Glutamatergic neuron (in vitro differentiated cells): ENCODE measurements at regions not wholly inside any gene's neighbourhood (a gene's known extent, or its start where the extent isn't known, plus 50 kb on each side); places are given as distances from the start of the nearest gene placed in this dataset.

Experiments
- DNase-seq: peaks from one replicate; pipeline ENCODE4 v3.0.0; 2022
- H3K27ac Mint-ChIP-seq: one replicate; pipeline ENCODE4 v1.8.0; 2020; ENCODE audit warnings: mild to moderate bottlenecking, mixed read lengths, inconsistent platforms; ENCODE audit not compliant: unreplicated experiment
- H3K27me3 Mint-ChIP-seq: one replicate; pipeline ENCODE4 v1.8.0; 2020; ENCODE audit warnings: mild to moderate bottlenecking, moderate library complexity, mixed read lengths, inconsistent platforms; ENCODE audit not compliant: unreplicated experiment
- H3K36me3 Mint-ChIP-seq: one replicate; pipeline ENCODE4 v1.8.0; 2020; ENCODE audit warnings: mild to moderate bottlenecking, mixed read lengths, inconsistent platforms; ENCODE audit not compliant: unreplicated experiment
- H3K4me1 Mint-ChIP-seq: one replicate; pipeline ENCODE4 v1.8.0; 2020; ENCODE audit warnings: mild to moderate bottlenecking, low read depth, mixed read lengths, inconsistent platforms; ENCODE audit not compliant: unreplicated experiment
- H3K4me3 Mint-ChIP-seq: one replicate; pipeline ENCODE4 v1.8.0; 2020; ENCODE audit warnings: mild to moderate bottlenecking, mixed read lengths, inconsistent platforms; ENCODE audit not compliant: unreplicated experiment
- H3K9me3 Mint-ChIP-seq: one replicate; pipeline ENCODE4 v1.8.0; 2020; ENCODE audit warnings: mild to moderate bottlenecking, moderate library complexity, mixed read lengths, inconsistent platforms; ENCODE audit not compliant: unreplicated experiment
- TF ChIP-seq, protein P1 (sequence below): fragments of 200-600 bp; sonication (generic); IDR thresholded peaks from one replicate; pipeline ENCODE4 v1.5.0; 2021; ENCODE audit not compliant: partially characterized antibody, unreplicated experiment

DNA sequence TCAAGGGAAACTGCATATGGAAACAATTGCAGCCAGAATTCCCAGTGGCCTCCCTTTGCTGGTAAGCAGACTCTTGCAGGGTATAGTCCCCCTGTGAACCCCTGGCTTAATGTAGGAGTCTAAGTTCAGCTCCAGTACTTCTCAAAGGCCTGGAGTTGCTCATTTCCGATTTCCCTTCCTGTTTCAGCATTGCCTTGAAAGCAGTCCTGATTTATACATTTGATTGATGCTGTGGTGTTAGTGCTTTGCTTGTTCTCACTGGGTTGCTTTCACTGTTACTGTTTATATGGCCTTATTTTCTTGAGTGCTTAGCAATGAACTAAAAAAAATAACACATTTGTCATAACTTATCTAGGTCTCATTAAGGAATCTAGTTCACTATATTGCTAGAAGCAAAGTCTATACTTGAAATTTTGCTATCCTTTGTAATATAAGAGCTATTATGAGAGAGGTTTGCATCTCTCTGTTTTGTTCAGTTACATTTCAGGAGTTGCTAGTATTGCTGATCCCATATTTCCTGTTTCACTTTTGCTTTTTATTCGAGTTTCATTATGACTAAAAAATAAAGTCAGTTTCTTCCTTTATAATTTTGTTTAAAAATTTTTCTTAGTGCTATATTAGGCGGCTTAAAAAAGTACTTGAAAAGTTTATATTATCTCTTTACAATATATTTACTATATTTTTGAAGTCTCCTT lies 122.4 kb upstream of the NMUR2 start:
- Mint-ChIP-seq H3K27me3 (peaks cover 2% of the 10 kb centered on the region), H3K36me3 (no peaks in the 10 kb centered on the region), H3K4me3 (no peak overlapping the region), H3K4me1 (peaks cover 8% of the 10 kb centered on the region), H3K9me3 (no peaks in the 10 kb centered on the region), H3K27ac (no peak overlapping the region)
- DNase-seq, result no peak
- TF ChIP-seq, protein P1, sequence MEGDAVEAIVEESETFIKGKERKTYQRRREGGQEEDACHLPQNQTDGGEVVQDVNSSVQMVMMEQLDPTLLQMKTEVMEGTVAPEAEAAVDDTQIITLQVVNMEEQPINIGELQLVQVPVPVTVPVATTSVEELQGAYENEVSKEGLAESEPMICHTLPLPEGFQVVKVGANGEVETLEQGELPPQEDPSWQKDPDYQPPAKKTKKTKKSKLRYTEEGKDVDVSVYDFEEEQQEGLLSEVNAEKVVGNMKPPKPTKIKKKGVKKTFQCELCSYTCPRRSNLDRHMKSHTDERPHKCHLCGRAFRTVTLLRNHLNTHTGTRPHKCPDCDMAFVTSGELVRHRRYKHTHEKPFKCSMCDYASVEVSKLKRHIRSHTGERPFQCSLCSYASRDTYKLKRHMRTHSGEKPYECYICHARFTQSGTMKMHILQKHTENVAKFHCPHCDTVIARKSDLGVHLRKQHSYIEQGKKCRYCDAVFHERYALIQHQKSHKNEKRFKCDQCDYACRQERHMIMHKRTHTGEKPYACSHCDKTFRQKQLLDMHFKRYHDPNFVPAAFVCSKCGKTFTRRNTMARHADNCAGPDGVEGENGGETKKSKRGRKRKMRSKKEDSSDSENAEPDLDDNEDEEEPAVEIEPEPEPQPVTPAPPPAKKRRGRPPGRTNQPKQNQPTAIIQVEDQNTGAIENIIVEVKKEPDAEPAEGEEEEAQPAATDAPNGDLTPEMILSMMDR, result no peak

DNA sequence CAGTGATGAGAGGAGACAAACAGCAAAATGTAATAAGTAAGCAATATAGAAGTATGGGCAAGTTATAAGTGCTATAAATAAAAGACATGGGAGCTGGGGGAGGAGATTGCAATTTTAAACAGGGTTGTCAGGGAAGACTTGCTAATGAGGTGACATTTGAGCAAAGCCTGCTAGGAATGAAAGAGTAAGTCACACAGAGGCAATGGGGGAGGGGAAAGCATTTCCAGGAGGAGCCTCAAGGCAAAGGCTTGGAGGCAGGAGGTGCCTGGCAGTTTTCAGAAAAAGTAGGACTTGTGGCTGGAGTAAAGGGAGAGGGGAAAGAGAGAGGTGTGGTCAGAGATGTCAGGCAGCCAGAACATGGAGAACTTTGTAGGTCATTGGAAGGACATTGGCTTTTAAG lies 124.4 kb upstream of the NMUR2 start:
- peaks cover 8% of the 10 kb centered on the region for H3K4me1 Mint-ChIP-seq
- no peak overlapping the region for H3K4me3 Mint-ChIP-seq
- no peak overlapping the region for H3K27ac Mint-ChIP-seq
- H3K27me3 Mint-ChIP-seq, result peaks cover 2% of the 10 kb centered on the region
- no peak for DNase-seq
- no peaks in the 10 kb centered on the region for H3K9me3 Mint-ChIP-seq
- no peaks in the 10 kb centered on the region for H3K36me3 Mint-ChIP-seq
- TF ChIP-seq, protein P1, result no peak

DNA sequence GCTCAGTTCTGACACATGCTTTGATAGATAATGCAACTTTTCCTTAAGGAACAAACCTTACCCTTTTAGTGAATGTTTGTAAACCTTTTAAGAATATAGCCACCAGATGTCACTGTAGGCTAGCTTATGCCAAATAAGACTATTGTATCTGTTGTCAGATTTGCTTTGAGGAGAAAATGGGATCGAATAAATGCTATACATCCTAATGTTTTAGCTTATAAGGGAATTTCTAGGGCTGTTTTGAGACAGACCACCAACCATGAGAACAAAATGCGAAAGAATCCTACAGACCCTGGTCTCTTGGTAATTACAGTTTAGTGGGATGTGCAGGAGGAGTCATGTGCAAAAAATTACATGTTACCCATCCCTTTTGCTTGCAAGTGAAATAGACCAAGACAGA lies 127.6 kb upstream of the NMUR2 start:
- Mint-ChIP-seq H3K4me3 (no peak overlapping the region), H3K36me3 (no peaks in the 10 kb centered on the region), H3K4me1 (peaks cover 6% of the 10 kb centered on the region), H3K27me3 (peaks cover 2% of the 10 kb centered on the region), H3K27ac (no peak overlapping the region), H3K9me3 (no peaks in the 10 kb centered on the region)
- no peak for DNase-seq
- TF ChIP-seq, protein P1, result no peak

DNA sequence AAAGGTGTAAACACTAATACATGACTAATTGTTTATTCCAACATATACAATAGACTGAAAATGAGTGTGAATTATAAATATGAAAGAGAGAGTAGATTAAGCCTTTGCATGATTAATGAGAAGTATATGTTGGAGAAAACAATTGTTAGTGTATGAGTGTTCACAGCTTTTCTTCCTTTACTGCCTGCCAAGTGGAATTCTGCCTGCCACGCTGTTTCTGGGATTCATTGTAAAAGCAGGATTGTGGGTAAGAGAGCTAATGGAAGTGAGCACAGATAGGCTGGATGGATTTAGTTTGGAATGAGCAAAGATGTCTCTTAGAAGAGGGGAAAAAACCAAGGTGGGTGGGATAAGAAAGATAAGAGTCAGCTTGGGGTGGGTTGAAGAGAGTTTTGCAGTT lies 129.6 kb upstream of the NMUR2 start:
- no peaks in the 10 kb centered on the region for H3K36me3 Mint-ChIP-seq
- H3K4me3 Mint-ChIP-seq, result no peak overlapping the region
- TF ChIP-seq, protein P1, result no peak
- no peaks in the 10 kb centered on the region for H3K9me3 Mint-ChIP-seq
- H3K27ac Mint-ChIP-seq, result no peak overlapping the region
- no peak for DNase-seq
- H3K27me3 Mint-ChIP-seq, result no peaks in the 10 kb centered on the region
- H3K4me1 Mint-ChIP-seq, result peaks cover 1% of the 10 kb centered on the region

DNA sequence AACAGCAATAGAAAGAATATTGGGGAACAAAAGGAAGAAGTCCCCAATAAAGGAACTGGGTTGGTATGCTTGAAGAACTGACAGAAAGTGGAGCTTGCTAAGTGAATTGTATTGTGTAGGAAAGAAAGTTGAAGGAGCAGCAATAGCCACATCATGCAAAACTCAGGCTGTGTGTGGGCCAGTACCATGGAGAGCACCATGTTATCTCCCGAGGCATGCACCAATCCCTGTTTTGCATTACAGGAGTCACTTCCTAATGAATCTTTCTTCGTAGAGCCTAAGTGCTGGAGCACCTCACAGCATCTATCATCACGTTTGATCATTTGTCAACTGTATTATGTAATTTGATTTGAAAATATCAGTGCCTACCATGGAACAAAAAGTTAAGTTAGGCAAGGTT lies 137.7 kb upstream of the NMUR2 start:
- no peaks in the 10 kb centered on the region for H3K9me3 Mint-ChIP-seq
- H3K4me3 Mint-ChIP-seq, result no peak overlapping the region
- DNase-seq, result no peak
- no peak overlapping the region for H3K27ac Mint-ChIP-seq
- no peaks in the 10 kb centered on the region for H3K27me3 Mint-ChIP-seq
- no peaks in the 10 kb centered on the region for H3K36me3 Mint-ChIP-seq
- TF ChIP-seq, protein P1, result no peak
- H3K4me1 Mint-ChIP-seq, result no peaks in the 10 kb centered on the region
